ENCODE measurements at regions not wholly inside any gene's neighbourhood (a gene's known extent, or its start where the extent isn't known, plus 50 kb on each side); places are given as distances from the start of the nearest gene placed in this dataset.

DNA sequence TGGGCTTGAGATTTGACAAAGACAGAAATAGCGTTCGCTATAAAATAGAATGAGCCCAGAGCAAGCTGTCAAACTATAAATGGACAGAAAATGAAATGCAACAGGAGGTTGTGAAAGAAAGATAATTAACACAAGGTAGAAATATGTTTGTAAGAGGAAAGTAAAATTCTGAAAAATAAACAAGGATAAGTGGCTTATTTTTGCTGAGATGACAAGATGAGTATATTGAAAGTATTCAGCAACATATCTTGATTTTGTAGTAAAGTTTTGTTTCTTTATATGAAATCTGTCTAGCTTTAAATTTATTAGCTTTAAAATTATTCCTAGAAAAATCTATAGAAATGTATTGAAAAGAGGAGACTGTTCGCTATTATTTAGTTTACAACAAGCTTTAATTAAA lies 111.9 kb upstream of the RPS23 start:
- Histone ChIP-seq H3K4me1 (ENCODE audit: insufficient read depth, poor library complexity, severe bottlenecking) (peaks cover 36% of the 10 kb centered on the region), H3K27ac (ENCODE audit: poor library complexity, severe bottlenecking) (peak overlapping the region; percentile 92), H3K9me3 (ENCODE audit: severe bottlenecking) (no peaks in the 10 kb centered on the region), H3K36me3 (ENCODE audit: low read depth) (no peaks in the 10 kb centered on the region), H3K4me3 (ENCODE audit: severe bottlenecking) (no peak overlapping the region), H3K27me3 (ENCODE audit: insufficient read depth, poor library complexity, severe bottlenecking) (no peaks in the 10 kb centered on the region)
- ATAC-seq (ENCODE audit: low read depth) (no peak), DNase-seq (ENCODE audit: low spot score) (no peak)
- TF ChIP-seq, protein P1, sequence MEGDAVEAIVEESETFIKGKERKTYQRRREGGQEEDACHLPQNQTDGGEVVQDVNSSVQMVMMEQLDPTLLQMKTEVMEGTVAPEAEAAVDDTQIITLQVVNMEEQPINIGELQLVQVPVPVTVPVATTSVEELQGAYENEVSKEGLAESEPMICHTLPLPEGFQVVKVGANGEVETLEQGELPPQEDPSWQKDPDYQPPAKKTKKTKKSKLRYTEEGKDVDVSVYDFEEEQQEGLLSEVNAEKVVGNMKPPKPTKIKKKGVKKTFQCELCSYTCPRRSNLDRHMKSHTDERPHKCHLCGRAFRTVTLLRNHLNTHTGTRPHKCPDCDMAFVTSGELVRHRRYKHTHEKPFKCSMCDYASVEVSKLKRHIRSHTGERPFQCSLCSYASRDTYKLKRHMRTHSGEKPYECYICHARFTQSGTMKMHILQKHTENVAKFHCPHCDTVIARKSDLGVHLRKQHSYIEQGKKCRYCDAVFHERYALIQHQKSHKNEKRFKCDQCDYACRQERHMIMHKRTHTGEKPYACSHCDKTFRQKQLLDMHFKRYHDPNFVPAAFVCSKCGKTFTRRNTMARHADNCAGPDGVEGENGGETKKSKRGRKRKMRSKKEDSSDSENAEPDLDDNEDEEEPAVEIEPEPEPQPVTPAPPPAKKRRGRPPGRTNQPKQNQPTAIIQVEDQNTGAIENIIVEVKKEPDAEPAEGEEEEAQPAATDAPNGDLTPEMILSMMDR (IDR thresholded peaks at IDR 0.05; ENCODE audit: poor library complexity, severe bottlenecking): no peak

DNA sequence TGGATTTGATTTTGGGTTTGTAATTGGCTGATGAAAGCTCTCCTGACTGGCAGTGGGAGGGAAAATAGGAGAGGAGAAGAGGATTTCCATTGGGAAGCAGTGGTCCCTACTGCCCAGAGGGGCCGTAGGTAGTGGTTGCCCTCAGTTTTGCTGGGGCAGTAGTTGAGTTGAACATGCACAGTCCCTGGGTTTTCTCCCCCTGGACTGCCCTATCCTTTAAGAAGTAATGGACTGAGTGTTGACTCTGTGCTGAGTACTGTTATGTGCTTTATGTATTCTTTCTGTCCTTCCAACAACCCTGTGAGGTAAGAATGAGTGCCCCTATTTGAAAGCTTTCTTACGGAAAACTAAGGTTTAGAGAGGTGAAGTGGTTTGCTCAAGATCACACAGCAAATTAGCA lies 111.2 kb upstream of the RPS23 start:
- Histone ChIP-seq H3K27me3 (ENCODE audit: insufficient read depth, poor library complexity, severe bottlenecking) (no peaks in the 10 kb centered on the region), H3K27ac (ENCODE audit: poor library complexity, severe bottlenecking) (peak overlapping the region; percentile 92), H3K9me3 (ENCODE audit: severe bottlenecking) (no peaks in the 10 kb centered on the region), H3K4me3 (ENCODE audit: severe bottlenecking) (no peak overlapping the region), H3K4me1 (ENCODE audit: insufficient read depth, poor library complexity, severe bottlenecking) (peaks cover 36% of the 10 kb centered on the region), H3K36me3 (ENCODE audit: low read depth) (no peaks in the 10 kb centered on the region)
- ATAC-seq (ENCODE audit: low read depth) (no peak), DNase-seq (ENCODE audit: low spot score) (no peak)
- TF ChIP-seq, protein P1 (IDR thresholded peaks at IDR 0.05; ENCODE audit: poor library complexity, severe bottlenecking): no peak

DNA sequence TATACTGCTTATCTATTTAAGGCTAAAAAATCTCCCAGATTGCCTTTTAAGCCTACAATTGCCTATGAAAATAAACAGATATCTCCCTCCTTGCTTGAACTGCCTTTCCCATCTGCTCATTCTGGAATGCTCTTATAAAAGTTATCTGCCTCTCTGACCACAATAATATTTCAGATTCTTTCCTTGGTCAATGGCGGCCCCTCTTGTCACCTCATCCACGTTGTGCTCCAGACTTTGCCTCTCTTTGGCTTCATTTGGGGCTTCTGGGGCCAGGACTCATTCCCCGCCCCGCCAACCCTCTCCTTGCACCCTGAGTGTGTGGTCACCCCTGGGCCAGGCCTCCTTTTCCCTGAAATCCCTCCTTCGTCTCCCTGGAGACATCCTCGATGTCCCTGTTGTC lies 110.0 kb upstream of the RPS23 start:
- H3K27me3 ChIP-seq (ENCODE audit: insufficient read depth, poor library complexity, severe bottlenecking): no peaks in the 10 kb centered on the region
- DNase-seq (ENCODE audit: low spot score) (no peak), ATAC-seq (ENCODE audit: low read depth) (no peak)
- H3K4me3 ChIP-seq (ENCODE audit: severe bottlenecking): no peak overlapping the region
- H3K27ac ChIP-seq (ENCODE audit: poor library complexity, severe bottlenecking): peak overlapping the region; percentile 92
- peaks cover 36% of the 10 kb centered on the region for H3K4me1 ChIP-seq (ENCODE audit: insufficient read depth, poor library complexity, severe bottlenecking)
- TF ChIP-seq, protein P1 (IDR thresholded peaks at IDR 0.05; ENCODE audit: poor library complexity, severe bottlenecking): no peak
- no peaks in the 10 kb centered on the region for H3K36me3 ChIP-seq (ENCODE audit: low read depth)
- H3K9me3 ChIP-seq (ENCODE audit: severe bottlenecking): no peaks in the 10 kb centered on the region

DNA sequence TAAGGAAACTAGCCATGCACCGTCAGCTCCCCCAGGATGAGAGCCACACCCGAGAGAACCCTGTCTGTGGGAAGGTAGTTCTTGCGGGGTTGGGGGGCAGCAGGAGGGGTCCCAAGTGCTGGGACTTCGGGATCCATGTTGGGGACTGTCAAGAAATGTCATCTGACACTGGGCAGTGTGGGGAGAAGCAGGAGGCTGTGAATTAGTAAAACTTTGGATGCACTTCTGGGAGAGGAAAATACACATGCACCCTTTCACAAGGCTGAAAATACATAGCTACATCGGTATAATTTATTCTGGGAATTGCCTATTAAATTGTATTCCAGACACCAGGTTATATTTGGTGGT lies 109.6 kb upstream of the RPS23 start:
- H3K27me3 ChIP-seq (ENCODE audit: insufficient read depth, poor library complexity, severe bottlenecking): no peaks in the 10 kb centered on the region
- DNase-seq (ENCODE audit: low spot score): no peak
- TF ChIP-seq, protein P1 (IDR thresholded peaks at IDR 0.05; ENCODE audit: poor library complexity, severe bottlenecking): no peak

DNA sequence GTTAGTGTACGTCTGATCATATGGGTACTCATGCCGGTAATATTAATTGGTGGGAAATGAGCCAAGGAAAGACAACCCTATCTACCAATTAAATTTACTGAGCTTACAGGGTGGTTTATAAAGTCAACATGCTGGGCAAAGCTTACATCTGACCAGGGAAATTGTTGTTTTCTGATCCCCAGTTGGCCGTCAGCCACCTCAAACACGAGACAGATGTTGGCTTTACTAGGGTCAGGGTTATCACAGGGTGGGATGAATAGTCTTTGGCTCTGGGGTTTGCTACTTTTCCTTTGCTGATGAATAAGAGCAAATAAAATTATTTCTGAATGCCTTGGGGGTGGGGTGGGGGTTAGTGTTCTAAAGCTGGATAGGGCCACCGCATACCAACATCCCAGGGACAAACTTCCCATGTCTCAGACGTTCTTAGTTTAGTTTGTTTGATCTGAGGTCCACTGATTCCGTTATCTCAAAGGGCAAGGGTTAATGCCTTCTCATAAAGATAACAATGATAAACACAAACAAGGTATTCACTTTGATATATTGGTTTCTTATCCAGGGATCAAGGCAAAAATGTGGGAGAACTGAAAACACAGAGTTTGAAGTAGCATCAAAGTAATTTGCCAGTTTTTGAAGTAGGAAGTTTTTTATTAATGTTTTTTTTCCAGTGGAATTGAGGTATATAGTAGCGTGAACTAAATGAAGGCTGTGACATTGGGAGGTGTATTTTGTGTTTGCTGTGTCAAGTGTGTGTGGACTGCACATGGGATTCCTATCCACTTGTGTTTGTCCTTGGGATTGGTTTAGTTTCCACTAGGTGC lies 109.1 kb upstream of the RPS23 start:
- TF ChIP-seq, protein P1 (IDR thresholded peaks at IDR 0.05; ENCODE audit: poor library complexity, severe bottlenecking): no peak
- Histone ChIP-seq H3K9me3 (ENCODE audit: severe bottlenecking) (no peaks in the 10 kb centered on the region), H3K4me3 (ENCODE audit: severe bottlenecking) (no peak overlapping the region), H3K4me1 (ENCODE audit: insufficient read depth, poor library complexity, severe bottlenecking) (peaks cover 36% of the 10 kb centered on the region), H3K27me3 (ENCODE audit: insufficient read depth, poor library complexity, severe bottlenecking) (no peaks in the 10 kb centered on the region), H3K36me3 (ENCODE audit: low read depth) (no peaks in the 10 kb centered on the region), H3K27ac (ENCODE audit: poor library complexity, severe bottlenecking) (peak overlapping the region; percentile 92)
- peak; percentile 79 for ATAC-seq (ENCODE audit: low read depth)
- no peak for DNase-seq (ENCODE audit: low spot score)

More for the DNA sequence above, 109.6 kb upstream of the RPS23 start:
- Histone ChIP-seq H3K27ac (ENCODE audit: poor library complexity, severe bottlenecking) (peak overlapping the region; percentile 92), H3K36me3 (ENCODE audit: low read depth) (no peaks in the 10 kb centered on the region), H3K4me3 (ENCODE audit: severe bottlenecking) (no peak overlapping the region), H3K9me3 (ENCODE audit: severe bottlenecking) (no peaks in the 10 kb centered on the region), H3K4me1 (ENCODE audit: insufficient read depth, poor library complexity, severe bottlenecking) (peaks cover 36% of the 10 kb centered on the region)
- ATAC-seq (ENCODE audit: low read depth): no peak

Measured in RWPE2 (cell line).